CD4-positive, alpha-beta T cell treated with Interferon gamma for 1 hour (primary cell): ENCODE measurements at regions not wholly inside any gene's neighbourhood (a gene's known extent, or its start where the extent isn't known, plus 50 kb on each side); places are given as distances from the start of the nearest gene placed in this dataset.

Experiments used
- DNase-seq: peaks from one replicate; pipeline ENCODE4 v3.0.0-alpha.2; 2020

DNA sequence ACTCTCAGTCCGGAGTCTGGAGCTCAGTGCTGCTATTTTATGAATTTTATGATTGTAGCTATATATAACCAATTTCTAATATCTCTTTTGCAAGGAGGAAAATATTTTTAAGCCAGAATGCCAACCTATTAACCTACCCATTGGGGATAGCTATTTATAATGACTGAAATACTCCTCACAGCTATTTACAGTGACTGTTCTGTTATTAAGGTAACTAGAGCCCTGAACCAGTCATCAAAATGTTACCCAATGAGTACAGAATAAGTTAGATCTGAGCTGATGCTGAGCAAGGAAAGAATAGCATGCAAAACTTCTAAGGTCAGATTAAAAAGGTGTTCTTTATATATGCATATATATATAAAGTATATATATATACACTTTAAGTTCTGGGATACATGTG is 79.6 kb upstream of the PPP2R3A start:
- no peak for DNase-seq

DNA sequence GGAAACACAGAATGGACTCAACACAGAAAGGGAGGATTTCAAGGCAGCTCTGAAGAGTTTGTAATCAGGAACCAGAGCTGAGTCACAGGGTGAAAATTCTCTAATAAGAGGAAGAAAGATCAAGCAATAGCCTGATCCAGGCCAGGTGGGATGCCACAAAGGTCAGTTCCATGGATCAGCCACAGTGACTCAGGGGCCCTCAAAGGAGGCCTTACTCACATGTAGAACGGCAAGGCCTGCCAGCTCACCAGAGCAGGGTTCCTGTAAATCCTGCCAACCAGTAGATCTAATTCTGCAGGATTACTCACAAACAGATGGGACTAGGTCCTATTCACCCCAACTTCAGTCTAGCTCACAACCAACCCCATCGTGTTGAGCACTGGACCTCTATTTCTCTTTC is 78.3 kb upstream of the PPP2R3A start:
- no peak for DNase-seq

DNA sequence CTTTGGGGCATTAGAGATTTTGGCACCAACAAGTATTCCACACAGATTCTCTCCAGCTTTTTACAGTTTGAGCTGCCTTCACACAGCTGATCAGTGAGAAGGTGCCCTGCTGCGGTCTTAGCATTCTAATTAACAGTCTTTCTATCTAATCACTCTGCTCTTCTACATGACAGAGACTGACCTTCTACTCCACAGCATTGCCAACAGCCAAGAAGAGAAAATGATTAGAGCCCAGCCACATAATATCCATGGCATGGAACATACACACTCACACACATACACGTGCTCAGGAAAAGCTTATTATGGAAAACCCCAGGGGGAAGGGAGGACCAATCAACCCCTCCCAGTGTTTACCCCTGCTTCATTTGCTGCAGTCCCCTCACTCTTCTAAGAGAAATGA is 76.1 kb upstream of the PPP2R3A start:
- no peak for DNase-seq

DNA sequence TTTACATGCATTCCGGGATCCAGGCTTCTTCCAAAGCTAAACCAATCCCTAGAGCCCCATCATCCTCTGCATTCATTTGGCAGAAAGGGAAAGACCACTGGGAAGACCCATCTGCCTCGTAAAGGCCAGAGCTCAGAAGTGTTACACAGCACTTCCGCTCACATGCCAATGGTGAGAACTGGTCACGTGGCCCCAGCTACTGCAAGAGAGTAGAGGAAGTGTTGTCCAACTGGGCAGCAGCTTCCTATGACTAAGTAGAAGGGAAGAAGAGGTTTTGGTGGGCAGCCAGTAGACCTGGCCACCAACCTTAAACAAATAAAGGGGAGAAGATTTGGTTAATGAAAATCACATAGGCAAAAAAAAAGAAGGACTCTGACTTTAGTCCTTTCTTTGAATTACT is 74.4 kb upstream of the PPP2R3A start:
- no peak for DNase-seq

DNA sequence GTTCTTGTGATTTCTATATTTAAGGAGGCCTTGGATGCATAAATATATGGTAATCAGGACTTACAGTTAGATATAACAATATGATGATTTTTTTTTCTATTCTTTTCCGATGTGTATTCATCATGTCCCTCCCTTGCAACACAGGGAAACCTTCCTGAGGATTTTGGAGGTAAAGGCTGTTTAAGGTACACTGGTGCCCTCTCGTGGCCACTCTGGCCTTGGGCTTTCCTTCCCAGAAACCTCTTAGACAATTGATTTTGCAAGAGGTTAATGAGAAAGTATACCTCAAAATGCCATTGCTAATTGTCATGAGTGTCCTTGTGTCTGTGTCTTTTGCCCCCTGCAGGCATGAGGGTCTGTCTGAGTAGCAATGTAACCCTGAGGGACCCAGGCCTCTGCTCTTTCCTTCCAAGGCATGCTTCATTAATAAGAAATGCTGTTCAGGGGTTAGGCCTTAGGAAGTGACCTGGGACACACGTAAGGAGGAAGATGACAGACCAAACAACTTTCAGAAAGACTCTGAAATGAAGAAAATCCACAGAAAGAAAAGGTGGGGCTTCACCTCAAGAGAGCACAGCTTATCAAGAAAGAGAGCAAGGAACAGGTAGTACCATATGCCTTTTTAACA is 70.3 kb upstream of the PPP2R3A start:
- peak; percentile 6 for DNase-seq

DNA sequence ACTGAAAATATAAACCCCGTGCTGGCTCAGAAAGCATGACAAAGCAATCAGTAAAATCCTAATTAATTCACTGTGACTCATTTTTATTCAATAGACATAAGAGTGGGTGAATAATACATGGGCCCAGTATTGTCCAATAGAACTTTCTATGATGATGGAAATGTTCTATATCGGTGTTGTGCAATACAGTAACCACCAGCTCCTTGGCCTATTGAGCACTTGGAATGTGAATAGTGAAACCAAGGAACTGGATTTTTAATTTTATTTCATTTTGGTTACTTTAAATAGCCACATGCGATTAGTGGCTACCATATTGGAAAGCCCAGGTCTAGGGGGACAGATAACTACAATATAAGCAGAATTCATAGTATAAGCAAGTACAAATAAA is 69.8 kb upstream of the PPP2R3A start:
- no peak for DNase-seq

DNA sequence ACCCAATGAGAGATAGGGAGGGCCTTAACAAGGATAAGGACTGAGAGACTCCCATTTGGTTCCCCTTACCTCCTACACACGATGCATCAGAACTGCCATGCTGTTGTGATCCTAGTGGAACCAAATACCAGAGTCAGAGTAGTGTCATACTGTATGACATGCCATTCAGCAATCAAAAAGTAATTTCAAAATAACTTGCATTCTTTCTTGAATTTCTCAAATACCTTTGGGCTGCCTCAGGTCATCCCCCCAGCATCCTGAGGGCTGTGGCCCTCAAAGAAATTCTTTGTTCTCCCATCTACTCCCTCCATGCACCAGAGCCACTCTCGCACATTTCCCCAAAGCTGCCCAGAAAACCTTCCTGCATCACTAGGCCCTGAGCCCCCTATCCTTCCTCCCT is 68.9 kb upstream of the PPP2R3A start:
- no peak for DNase-seq

DNA sequence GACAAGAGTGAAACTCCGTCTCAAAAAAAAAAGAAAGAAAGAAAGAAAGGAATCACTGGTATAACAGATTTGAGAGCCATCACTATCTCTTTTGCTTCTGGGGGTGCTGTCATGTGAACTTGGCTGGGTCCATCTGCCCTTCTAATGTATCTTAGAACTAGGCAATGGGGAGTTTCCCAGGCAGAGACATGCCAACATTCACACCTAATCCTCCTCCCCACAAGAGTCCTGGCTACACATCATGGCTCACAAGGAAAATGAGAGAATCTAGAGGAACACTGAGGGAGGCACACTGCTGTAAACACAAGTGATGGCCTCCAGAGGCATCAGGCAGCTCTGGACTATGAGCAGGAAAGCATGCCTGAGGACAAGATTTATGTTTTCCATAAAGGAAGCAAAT is 67.8 kb upstream of the PPP2R3A start:
- DNase-seq, result no peak

DNA sequence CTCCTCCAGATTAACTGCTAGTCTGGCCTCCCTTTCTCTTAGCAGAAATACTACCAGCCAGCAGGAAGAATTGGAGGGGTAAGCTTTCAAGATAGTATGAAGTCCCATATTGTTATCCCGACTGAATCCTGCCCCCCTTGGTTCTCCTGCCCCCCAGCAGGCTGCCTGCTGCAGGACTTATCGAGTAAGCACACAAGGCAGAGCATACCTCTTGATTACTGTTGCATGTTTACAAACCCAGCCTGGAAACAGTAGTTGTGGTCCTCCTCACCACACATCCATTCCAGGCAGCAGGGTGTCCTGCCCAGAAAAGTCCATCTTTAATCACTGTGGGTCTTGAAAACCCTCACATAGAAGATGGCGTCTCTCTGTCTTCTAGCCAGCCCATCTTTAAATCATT is 66.8 kb upstream of the PPP2R3A start:
- DNase-seq, result no peak

DNA sequence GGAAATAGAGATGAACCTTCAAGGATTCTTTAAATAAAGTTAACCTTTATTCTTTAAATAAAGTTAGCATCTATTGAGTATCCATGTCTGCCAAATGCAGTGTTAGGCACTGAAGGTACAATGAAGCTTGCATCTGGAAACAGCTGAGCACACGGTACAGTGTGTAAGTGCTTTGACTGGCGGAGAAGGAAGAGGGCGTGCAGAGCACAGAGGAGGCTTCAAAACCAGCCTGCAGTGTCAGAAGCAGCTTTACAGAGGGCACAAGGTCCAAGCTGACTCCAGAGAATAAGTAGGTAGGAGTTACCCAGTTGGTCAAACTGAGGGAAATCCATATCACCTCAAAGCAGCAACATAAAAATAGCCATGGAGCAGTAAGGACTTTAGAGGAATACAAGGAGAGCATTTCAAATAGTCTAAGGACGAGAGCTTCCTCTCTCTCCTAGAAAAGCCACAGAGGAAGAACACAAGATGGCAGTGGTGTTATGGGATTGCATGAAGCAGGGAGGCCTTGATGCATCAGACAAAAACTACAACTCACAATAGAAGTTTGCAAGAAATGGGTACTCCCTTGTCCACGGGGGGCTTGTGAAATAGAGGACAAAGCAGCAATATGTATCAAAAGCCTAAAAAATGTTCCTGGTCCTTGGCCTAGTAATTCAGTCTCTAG is 60.3 kb upstream of the PPP2R3A start:
- DNase-seq, result no peak

DNA sequence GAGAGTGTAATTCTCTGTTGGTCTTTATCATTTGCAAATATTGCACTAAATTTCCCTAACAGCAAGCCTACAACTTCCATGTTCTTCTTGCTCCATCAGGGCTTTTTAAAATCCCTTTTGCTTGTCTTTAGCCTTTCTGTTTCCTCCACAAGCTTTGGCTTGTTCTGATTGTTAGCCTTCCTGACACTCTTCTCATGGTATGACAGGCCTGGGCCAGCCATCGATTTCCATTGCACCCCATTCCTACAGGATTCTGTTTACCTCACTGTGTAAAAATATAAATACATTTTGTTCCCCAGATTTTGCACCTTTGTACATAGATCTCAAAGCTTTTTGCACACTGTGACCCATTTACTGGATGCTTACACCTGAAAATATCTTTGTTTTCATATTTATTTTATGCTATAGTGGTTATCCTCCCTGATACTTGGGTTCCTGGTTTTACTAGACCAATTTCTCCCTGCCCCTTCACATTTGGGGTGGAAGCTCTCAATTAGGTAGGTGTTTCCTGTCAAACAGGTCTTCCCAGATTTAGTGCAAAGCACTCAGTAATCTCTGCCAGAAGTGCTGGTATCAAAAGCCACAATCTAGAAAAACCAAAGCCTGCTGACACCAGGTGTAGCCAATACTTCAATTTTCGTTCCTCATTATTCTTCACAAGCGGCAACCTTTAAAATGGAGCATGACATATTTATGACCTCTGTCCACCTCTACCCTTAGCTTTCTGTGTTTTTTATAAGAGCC is 57.9 kb upstream of the PPP2R3A start:
- DNase-seq, result no peak

DNA sequence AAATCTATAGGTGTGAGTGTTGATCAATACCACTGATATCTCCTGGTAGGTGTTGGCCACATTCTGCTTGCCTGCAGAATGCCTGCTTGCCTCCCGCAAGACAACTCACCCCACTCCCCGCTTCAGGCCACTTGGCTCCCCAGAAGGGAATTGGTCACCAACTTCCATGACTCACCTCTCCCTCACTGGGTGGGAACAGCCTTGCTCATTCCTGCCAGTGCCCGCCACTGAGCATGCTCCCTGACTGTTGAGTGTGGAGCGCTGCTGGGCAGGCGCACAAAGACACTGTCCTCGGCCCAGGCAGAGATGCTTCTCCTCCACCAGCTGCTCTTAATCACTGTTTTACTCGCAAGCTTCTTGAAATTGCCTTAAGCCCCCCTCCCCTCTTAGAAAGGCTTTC is 57.3 kb upstream of the PPP2R3A start:
- no peak for DNase-seq

DNA sequence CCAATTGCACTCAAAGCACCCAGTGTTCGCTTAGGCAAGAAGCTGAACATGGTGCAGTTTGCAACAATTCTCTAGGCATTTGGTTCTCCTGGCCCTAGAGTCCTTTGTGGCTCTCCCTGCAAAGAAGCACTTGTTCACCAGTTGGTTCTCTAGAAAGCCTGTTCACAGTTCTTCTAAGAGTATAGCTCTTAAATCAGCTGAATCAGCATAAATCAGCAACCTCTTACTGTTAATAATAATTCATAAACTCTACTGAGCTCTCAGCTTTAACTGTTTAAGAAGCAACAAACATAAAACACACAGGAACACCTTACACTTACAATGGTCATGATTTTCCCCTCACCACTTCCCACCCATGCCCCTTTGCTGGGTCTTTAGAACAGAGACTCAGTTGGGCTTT is 56.8 kb upstream of the PPP2R3A start:
- no peak for DNase-seq

DNA sequence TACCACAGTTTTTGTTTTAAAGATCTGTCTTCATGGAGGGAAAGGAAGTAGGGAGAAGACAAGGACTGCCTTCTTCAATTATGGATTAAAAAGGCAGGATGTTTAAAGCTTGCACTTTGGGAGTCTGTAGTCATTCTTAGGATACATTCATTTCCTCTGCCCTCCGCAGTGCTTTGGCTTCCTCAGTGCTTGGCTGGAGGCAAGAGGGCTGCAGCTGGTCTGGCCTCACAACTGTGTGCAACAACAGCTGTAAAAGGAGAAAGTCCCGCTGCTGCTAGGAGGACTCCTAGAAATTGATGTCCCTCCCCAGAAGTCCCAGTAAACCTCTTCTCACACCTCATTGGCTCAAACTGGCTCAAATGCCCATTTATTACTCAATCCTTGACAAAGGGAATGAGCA is 54.4 kb upstream of the PPP2R3A start:
- no peak for DNase-seq

DNA sequence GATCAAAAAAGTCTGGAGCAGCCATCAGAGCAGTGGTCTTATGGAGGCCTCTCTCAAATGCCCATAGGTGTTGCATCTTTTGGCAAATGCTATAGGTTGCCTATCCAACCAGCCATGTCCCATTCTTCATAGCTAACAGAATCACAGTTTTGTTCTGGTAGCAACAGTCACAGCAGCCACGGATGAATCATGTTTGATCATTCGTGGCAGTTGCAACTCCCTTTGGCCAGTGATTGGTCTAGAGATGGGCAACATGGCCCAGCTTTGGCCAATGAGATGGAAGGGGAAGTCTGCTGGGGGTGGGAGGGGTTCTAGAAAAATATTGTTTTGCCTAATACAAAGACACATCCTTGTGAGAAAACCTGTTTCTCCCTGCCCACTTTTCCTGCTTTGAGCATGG is 50.3 kb upstream of the PPP2R3A start:
- DNase-seq, result no peak
